Stimulated activated naive CD4-positive, alpha-beta T cell (primary cell): ENCODE measurements at regions not wholly inside any gene's neighbourhood (a gene's known extent, or its start where the extent isn't known, plus 50 kb on each side); places are given as distances from the start of the nearest gene placed in this dataset.

Experiments used
- DNase-seq, 6 experiments: peaks; one replicate each; lab custom pipeline; 2025; lab: John Stamatoyannopoulos, UW

DNA sequence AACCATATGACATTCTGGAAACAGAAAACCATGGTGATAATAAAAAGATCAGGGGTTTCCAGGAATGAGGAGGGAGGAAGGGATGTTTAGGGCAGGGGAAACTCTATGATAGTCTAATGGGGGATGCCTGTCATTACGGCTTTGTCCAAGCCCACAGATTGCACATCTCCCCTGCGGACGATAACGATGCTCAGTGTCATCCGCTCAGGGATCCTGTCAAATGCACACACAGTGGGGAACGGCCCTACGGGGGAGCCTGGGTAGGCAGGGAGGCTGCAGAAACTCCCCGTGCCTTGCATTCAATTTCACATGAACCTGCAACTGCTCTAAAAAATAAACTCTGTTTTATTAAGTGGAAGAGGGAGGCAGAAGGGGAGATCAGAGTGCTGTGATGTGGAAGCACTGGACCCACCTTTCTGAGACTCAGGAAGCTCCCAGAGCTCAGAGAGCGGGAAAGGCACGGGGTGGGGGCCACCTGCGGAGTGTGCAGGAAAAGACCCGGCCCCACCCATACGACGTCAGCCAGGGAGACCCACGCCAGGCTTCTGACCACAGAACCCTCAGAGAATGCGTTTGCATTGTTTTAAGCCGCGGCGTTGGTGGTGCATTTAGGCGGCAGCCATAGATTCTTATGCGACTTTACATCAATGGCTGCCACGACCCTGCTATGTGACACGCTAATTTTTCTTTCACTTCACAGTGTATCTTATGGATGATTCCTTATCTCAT is 543.5 kb downstream of the BRD1 start:
- no peak for DNase-seq

DNA sequence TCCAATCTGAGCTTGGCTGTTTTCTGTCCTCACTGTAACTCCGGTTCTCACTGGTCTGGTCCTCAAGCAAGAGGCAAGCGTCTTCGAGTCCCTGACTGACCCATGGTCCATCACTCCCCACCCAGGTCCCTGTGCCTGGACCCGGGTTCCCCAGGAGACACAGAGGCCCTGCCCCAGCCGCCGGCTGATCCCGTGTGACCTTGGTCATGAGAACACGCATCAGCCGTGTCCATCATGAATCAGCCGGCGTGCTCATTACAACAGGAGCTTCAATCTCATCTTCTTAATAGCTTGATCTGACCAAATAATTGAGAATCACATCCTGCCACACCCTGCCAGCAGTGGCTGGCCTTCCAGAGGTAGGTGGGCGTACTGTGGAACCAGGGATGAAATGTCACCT is 545.1 kb downstream of the BRD1 start:
- no peak for DNase-seq

DNA sequence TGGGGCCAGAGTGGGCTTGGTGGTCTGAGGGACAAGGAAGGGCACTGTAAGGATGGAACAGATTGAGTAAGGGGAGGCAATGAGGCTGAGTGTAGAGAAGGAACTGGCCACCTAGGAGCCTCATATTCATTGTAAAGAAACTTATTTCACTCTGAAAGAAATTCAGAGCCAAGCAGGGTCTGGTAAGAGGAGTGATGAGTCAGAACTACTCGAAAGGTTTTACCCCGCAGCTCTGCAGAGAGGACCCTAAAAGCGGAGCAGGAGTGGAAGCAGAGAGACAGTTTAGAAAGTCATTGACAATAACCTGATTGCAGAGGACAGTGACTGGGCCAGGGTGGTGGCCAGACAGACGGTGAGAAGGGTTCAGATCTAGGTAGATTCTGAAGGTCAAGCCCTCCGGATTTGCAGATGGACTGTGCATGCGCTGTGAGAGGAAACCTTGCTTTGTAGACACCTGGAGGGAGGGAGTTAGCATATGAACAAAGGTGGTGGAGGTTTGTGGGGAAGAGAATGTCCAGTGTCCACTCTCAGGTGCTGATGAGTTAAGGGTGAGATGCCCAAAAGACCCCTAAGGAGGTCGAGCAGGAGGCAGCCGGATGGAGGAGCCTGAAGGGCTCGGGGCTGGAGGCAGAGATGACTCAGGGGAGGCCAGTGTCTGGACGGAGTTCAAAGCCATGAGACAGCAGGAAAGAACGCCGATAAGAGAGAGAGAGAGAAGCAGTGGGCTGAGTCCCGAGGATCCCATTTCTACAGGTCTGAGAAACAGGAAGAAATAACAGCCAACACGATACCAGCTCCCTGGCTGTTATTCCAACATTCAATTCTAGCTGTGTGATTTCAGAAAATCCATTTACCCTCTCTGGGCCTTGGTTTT is 546.0 kb downstream of the BRD1 start:
- DNase-seq, result no peak

DNA sequence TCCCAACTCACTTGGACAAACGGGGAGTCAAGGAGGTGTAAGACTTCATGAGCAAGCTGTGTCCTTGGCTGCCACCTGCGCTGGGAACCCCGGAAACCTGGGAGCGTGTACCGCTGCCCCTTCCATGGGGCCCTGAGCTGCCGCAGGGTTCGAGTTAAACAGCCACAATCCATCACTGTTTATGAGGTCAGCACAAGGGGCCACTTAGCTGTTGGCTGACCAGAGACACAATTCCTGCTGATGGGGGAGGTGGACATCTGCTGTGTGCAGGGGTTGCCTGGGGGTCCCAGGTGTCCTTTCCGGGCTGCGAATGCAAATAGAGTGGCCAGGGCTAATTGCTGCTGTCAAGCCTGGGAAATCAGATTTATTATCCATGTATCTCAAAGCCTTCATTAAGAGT is 549.3 kb downstream of the BRD1 start:
- DNase-seq, result no peak

DNA sequence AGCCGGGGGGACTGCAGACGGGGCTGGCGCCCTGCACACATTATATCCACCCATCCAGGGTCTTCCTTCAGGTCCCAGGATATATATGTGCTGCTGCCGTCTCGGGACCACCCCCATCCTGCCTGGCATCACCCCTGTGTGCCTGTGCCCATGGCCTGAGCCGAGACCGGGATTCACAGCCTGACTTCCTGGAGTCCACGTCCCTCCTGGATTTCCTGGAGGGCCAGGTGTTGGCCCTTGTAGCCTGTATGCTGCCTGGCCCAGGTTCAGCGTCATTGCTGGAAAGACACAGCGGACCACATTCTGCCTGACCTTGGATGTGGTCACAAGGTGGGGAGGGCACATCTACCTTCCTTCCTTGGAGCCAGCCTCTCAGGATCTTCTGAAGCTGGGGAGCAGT is 551.1 kb downstream of the BRD1 start:
- no peak for DNase-seq

DNA sequence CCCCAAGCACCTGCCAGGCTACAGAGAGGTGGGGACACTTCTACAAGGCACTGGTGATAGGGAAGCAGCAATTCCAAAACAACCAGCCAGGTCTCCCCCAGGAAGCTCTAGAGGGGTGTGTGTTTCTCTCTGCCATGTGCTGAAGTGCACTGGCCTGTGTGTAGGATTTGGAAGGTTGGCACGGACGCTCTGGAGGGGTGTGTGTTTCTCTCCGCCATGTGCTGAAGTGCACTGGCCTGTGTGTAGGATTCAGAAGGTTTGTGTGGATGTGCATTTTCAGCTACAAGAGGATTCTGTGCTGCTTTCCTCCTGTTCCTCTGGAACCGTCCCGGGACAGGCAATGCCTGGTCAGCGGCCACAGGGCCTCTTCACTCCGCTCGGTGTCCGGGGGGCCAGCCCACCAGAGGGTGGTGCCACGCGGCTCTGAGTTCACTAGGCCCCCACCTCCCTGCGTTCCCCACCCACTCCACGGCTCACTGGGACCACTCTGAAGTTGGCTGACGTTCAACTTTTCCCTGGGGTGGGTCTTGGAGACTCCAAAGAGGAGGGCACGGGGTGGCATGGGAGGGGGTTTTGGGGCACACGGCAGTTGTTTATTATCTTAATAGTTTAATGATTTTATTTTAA is 552.8 kb downstream of the BRD1 start:
- no peak for DNase-seq

DNA sequence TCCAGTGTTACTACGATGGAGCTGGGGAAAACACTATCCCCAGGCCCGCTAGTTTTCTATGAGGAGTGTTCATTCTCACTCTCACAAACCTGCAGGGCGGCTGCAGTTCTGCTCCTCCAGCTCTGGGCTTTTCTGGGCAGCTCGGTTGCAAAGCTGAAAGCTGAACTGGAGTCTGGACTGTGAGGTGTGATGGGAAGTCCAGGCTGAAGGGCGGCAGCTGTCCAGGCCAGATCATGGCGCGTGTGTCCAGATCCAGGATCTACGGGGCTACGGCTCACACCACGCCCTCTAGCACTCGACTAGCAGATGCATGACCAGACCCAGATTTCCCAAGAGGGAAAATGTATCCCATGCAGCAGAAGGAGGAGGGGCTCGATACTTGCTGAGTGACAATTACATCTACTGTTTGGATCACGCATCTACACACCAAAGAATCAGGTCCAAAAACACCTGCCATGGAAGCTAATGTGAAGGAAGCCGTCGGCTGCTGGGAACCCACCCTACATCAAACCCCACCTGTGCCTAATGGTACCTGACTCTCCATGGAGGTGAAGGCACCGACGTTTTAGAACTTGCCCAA is 555.0 kb downstream of the BRD1 start:
- no peak for DNase-seq

DNA sequence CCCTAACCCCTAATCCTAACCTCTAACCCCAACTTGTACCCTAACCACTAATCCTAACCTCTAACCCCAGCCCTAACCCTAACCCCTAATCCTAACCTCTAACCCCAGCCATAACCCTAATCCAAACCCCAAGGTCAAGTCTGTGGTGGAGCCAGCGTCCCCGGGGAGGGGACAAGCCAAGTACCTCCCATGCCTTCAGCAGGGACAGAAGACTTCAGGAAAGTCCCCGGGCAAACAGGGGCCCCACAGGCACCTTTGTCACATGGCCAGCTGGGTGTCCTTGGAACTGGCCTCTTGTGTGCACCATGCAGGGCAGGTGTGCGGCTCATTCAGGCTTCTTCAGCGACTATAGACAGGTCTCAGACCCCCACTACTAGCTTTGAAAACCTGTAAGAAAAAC is 555.8 kb downstream of the BRD1 start:
- DNase-seq, result no peak

DNA sequence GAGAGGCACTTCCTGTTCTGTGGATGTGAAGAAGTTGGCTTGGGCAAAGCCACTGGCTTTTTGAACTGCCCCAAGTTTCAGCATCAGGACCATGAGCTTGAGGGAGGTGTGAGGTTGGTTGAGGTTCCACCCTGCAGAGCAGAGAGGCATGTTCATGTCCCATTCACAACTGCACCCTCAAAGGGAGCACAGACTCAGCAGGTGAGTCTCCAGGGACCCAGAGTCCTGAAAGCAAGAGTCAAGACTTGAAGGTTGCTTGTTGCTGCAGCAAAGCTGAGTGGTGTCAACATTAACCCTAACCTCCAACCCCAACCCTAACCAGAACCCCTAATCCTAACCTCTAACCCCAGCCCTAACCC is 556.3 kb downstream of the BRD1 start:
- DNase-seq, result no peak

DNA sequence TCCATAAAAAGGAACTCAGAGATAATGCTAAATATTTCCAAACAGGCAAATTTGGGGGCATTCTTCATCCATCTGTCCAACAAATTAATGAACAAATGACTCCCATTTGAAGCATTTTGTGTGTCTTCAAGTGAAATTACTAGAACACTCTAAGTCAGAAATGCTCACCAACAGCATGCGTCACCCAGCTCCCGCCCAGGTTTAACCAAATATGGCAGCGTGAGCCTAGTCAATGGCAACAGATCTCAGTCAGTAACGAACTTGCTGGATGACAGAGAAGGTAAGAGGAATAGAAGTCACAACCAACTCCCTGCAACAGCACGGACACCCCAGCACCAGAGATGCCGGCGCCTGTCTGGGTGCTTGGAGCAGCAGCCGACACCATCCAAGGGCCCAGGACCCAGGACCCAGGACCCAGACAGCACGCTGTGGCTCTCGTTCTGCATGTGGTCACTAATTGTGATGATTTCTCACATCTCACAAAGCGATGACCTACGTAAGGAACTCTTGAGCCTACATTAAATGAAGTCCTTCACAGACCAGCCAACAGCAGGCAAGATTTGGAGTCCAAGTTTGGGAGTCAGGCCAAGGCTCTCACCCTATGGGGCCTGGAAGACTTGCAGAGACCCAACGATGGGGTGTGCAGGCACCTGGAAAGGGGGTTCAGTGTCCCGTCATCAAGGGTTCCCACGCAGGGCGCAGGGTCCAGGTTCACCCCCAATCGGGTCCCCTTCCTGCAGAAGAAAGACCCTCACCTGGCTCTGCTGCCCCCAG is 556.9 kb downstream of the BRD1 start:
- DNase-seq, result no peak

DNA sequence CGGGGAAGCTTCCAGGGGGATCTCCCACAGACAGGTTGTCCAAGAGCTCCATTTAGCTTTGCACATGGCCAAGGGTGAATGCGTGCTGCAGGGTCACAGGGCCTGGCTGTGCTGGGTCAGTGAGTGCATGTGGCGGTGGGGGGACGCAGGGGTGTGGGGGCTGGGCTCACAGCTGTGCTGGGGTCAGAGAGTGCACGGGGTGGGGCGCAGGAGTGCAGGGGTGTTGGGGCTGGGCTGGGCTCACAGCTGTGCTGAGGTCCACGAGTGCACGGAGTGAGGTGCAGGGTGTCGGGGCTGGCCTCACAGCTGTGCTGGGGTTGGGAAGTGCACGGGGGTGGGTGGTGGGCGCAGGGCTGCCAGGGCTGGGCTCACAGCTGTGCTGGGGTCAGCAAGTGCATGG is 557.7 kb downstream of the BRD1 start:
- no peak for DNase-seq

DNA sequence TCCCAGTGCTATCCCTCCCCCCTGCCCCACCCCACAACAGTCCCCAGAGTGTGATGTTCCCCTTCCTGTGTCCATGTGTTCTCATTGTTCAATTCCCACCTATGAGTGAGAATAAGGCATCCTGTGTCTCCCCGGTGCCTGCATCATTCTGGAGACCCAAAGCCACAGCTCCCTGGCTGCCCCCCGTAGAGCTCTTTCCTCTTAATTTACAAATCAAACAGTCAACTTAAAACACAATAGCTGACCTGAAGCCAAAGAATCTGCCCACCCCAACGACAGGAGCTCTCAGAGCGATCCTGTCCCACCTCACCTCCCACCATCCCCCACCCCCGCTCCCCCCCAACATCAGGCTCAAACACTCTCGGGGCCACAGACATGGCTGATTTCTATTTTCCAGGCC is 558.3 kb downstream of the BRD1 start:
- DNase-seq, result no peak

DNA sequence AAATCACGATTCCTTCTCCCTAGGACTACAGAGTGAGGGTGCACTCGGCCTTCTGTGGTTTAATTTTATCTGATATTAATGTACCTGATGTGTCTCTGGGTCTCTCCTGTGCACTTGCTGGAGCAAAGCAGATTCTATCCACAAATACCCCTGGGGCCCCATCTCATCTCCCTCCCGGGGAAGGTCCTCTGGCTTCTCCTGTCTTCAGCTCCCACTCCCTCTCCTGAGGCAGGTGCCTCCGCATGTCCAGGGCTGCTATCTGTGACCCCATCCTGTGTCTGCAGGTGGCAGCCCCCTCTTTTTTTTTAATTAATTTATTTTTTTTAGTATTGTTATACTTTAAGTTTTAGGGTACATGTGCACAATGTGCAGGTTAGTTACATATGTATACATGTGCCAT is 558.7 kb downstream of the BRD1 start:
- DNase-seq, result no peak

DNA sequence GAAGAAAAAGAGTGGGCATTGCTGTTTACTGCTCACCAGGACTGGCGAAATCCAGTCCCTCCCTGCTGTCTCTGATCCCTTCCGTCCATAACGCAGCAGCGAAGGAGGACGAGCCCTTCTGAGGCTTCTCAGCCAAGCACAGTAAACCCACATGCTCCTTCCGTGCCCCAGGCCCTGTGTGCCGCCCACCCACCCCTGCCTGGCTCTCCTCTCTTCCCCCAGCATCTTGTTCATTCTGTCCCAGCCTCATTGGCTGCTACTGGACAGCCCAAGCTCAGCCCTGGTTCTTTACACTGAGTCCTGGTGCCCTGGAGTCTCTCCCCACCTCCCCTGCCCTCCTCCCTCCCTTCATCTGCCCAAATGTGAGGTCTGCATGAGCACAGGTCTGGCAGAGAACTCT is 559.7 kb downstream of the BRD1 start:
- DNase-seq, result no peak

DNA sequence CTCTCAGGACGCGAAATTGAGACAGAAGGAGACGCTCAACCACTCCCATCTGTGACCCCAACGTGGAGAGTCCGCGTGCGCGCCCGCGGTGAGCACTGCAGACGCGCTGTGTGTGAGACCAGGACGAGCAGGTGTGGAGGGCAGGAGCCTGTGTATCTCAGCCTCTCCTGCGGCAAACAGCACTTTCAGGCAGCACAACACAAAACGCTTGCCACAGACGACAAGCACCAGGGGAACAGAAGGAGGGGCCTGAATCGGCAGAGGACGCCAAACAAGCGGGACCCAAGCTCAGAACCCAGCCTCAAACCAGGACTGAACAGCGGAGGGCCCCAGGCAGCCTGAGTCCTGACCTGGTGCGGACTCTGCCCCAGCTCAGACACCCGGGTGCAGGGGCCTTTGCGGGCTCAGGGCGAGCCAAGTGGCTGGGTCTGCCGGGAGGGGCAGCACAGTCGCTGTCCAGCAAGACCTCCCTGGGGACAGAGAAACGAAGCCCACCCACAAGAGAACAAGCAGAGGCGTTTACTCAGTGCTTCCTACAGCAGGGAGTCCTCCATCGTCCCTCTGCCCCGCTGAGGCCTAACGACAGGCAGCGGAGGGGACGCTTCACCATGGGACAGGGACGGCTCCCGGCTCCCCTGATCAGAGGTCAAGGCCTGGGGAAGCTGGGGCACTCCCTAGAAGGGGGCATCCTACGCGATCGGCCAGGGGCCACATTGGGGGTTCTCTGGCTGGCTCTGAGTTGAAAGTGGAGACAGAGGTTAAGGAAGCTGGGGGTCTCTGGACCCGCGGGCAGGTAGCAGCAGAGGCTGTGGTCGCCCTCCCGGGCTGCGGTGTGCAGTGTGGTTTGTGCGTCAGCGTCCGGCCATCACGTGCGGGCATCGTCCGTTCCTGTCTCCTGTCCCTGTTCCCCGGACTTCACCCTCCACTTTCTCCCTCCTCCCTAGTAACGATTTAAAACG is 560.8 kb downstream of the BRD1 start:
- DNase-seq, result no peak

DNA sequence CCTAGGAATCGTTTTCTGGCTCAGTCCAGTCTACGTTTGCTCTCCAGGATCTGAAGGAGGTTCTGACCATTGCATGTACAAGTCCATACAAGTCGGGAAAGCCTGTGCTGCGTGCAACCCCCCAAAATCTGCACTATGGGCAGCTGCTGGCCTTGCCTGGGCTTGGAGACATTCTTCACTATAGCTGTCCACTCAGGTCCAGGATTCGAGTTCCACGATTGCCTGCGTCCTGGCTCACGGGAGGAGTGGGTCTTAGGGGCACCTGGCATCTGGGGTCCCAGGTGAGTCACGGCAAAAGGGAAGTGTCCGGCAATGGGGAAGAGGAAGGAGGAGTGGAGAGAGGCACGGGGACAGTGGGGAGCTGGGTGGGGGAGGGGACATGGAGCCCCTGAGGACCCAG is 563.0 kb downstream of the BRD1 start:
- no peak for DNase-seq

DNA sequence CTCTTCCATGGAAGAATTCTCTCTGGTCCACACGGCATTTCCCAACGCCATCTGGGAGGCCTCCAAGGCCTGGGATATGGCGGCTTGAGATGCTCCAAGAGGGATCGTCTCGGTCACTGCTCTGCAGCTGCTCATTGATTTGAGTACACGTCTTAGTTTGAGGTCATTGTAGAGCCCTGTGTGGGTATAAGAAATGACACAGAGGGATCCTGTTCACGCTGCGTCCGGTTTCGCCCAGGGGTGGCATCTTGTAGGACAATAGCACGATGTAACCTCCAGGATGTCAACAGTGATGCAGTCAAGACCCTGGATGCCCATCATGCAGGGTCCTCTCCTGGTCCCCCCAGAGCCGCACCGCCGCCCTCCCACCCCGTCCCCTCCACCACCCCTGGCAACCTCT is 564.6 kb downstream of the BRD1 start:
- no peak for DNase-seq

DNA sequence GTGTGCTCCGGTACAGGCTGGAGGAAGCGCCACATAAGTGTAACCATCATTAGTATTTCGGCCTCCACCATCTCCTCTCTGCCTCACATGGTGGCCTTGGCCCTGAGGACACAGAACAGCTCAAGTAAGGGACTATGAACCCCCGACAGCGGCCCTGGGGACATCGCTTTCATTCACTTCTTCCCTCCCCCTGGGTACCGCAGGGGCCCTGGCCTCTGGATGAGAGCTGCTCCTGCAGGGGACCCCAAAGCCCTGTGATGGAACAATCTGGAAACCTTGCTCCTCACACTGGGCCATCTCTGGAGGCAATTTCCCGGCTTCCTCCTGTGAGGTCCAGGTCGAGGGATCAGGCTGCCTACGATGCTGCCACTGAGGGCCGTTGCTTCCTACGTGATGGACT is 565.5 kb downstream of the BRD1 start:
- no peak for DNase-seq

DNA sequence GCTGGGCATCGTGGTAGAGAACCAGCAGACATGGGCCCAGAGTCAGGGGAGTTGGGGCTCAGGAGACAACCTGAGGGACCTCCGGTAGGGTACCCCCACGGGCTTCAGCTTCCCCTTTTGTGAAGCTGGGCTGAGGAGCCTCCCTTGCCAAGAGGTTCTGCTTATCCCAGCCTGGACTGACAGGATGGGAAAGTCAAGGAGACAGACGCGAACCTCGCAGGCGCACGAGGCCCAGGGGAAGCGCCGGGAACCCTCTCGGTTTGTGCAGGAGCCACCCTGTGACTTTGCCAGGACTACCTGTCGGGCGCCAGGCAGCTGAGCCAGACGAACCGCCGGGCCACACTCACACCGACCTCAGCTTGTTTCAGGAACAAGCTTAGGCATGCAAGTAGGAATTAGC is 566.1 kb downstream of the BRD1 start:
- DNase-seq, result no peak

DNA sequence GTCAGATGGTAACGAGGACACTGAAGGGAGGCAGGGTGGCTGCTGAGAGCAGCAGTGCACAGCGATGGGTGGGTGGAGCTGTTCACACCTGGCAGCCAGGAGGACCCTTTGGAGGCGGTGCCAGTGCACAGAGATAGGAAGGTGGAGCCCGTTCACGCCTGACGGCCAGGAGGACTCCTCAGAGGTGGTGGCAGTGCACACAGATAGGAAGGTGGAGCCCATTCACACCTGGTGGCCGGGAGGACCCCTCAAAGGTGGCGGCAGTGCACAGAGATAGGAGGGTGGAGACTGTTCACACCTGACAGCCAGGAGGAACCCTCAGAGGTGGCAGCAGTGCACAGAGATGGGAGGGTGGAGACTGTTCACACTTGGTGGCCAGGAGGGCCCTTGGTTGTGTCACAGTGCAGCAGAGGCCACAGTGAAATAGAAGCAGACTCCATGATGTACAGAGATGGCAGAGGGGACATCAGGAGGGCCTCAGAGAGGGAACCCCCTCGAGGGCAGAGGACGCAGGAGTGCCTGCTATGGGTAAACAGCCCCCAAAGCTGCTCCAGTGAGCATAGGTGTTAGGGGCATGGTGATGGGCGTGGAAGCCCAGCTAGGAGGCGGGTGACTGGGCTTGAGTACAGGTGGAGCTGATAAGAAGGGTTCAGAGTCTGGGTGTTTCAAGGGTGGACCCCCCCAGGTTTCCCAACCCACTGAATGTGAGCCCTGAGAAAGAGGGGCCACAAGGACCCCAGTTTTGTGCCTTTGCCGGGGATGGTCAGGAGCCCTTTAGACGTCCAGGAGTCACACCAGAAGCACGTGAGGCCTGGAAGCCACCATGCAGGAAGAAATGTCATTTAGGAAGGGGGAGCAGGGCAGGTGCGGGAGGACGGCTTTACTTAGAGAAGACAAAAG is 566.7 kb downstream of the BRD1 start:
- no peak for DNase-seq
